ENCODE measurements at regions not wholly inside any gene's neighbourhood (a gene's known extent, or its start where the extent isn't known, plus 50 kb on each side); places are given as distances from the start of the nearest gene placed in this dataset.

DNA sequence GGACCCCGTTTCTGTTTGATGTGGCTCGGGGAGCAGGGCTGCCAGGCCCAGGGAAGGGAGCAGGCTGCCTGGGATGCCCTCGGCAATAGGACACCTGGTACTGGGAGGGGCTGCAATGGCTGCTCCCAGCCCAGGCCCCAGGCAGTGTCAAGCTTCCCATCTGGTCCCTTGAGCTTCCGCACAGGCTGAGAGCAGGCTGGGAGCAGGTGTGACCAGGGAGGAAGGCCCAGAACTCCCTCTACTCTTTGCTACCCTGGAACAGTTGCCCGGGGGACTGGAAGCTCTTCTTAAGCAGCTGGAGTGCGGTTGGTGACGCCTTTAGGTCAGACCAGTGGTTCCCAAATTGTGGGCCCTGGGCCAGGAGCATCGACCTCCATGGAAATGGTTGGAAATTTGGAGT is 186.9 kb downstream of the GADD45G start:
- Histone ChIP-seq H2BK12ac (ENCODE audit: low read length) (no peak overlapping the region), H2BK120ac (ENCODE audit: low read depth, low read length) (no peak overlapping the region), H4K91ac (ENCODE audit: low read depth, low read length, poor library complexity) (no peak overlapping the region), H2AFZ (ENCODE audit: low read length) (no peak overlapping the region), H3K4me3 (ENCODE audit: low read length in 2 of 2) (no peak overlapping the region), H3K4me2 (ENCODE audit: insufficient read depth, low read length, poor library complexity, severe bottlenecking) (no peak overlapping the region), H2AK5ac (ENCODE audit: low read depth, low read length) (peak overlapping the region; percentile 1), H3K18ac (ENCODE audit: low read length) (no peak overlapping the region), H2BK15ac (ENCODE audit: low read length) (no peak overlapping the region), H3K23ac (ENCODE audit: low read depth, low read length, poor library complexity) (no peak overlapping the region), H3K27ac (replicated peaks; ENCODE audit: low read length) (no peak overlapping the region), H2BK5ac (ENCODE audit: low read length) (no peak overlapping the region), H3K9ac (ENCODE audit: low read depth, low read length, poor library complexity) (no peak overlapping the region), H3K27me3 (ENCODE audit: control insufficient read depth in 3 of 3, insufficient read depth in 3 of 3, low read depth in 1 of 3, low read length in 3 of 3) (peaks cover 0 to 11% (median 0%) of the 10 kb centered on the region in 3 experiments), H3K4ac (ENCODE audit: low read length) (no peak overlapping the region), H3K4me1 (ENCODE audit: control insufficient read depth in 2 of 2, insufficient read depth in 1 of 2, low read depth in 1 of 2, low read length in 2 of 2) (peaks cover 0 to 3% of the 10 kb centered on the region in 2 donors), H4K8ac (ENCODE audit: low read depth, low read length) (no peak overlapping the region), H3K9me3 (replicated peaks in 1 of 2; ENCODE audit: control insufficient read depth in 2 of 2, insufficient read depth in 1 of 2, low read depth in 1 of 2, low read length in 2 of 2) (no peaks in the 10 kb centered on the region), H3K79me1 (ENCODE audit: low read depth, low read length) (no peaks in the 10 kb centered on the region), H3K14ac (ENCODE audit: low read length) (no peak overlapping the region), H3K36me3 (replicated peaks in 1 of 2; ENCODE audit: control insufficient read depth in 2 of 2, insufficient read depth in 2 of 2, low read length in 2 of 2) (no peaks in the 10 kb centered on the region)
- no peak for DNase-seq (ENCODE audit: low spot score)
- no CpG with 5 or more reads among the region's 8 CpGs for WGBS, 2 donors (ENCODE audit: extremely low coverage in 2 of 2, insufficient read length in 2 of 2, insufficient replicate concordance in 1 of 2)

DNA sequence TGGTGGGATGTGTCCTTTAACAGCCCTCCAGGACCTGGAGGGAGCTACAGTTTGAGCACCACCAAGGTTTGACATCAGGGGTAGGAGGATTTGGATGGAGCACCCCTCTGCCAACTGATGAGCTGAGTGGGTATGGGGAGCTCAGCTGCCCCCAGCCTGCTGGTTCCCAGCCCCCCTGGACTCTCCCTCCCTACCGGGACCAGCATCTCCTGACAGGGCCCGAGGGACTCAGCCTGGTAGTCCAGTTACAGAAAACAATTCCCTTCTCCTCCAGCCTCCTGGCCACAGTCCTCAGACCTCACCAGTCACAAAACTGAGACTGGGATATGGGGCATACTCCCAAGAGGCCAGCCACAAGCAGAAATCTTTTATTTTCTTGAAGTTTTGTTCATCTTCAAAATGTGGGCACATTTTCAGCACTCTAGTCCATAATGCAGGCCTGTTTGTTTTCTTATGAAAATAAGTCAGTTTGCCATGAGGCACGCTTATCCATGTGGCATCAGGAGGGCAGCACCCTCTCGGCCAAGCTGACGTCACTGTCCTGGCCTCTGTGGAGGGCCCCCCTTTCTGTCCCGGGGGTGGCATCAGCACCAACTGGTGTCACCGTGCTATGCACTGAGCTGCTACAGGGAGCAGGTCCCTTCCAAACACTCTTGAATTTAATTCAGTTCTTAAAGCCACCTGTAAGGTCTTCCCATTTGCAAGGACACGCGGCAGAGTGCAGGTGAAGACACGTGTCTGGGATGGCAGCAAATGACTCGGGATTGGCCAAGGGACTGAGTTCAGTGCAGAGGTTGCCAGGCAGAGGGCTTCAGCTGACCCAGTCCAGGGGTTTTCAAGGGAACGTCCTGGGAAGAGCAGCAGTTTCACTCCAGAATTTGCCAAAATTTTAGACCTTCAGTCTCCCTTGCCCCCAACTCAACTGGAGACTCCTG is 187.6 kb downstream of the GADD45G start:
- H3K9ac ChIP-seq (ENCODE audit: low read depth, low read length, poor library complexity) = no peak overlapping the region
- H2BK5ac ChIP-seq (ENCODE audit: low read length) = no peak overlapping the region
- WGBS, 2 donors (ENCODE audit: extremely low coverage in 2 of 2, insufficient read length in 2 of 2, insufficient replicate concordance in 1 of 2) = no CpG with 5 or more reads among the region's 12 CpGs
- no peak for DNase-seq (ENCODE audit: low spot score)
- H3K23ac ChIP-seq (ENCODE audit: low read depth, low read length, poor library complexity) = no peak overlapping the region
- H3K27ac ChIP-seq (replicated peaks; ENCODE audit: low read length) = no peak overlapping the region
- peaks cover 0 to 11% (median 0%) of the 10 kb centered on the region in 3 experiments for H3K27me3 ChIP-seq (ENCODE audit: control insufficient read depth in 3 of 3, insufficient read depth in 3 of 3, low read depth in 1 of 3, low read length in 3 of 3)
- no peak overlapping the region for H2BK120ac ChIP-seq (ENCODE audit: low read depth, low read length)
- no peak overlapping the region for H4K91ac ChIP-seq (ENCODE audit: low read depth, low read length, poor library complexity)
- H3K36me3 ChIP-seq (replicated peaks in 1 of 2; ENCODE audit: control insufficient read depth in 2 of 2, insufficient read depth in 2 of 2, low read length in 2 of 2) = no peaks in the 10 kb centered on the region
- no peak overlapping the region for H3K18ac ChIP-seq (ENCODE audit: low read length)
- H3K9me3 ChIP-seq (replicated peaks in 1 of 2; ENCODE audit: control insufficient read depth in 2 of 2, insufficient read depth in 1 of 2, low read depth in 1 of 2, low read length in 2 of 2) = no peaks in the 10 kb centered on the region
- peaks cover 0 to 3% of the 10 kb centered on the region in 2 donors for H3K4me1 ChIP-seq (ENCODE audit: control insufficient read depth in 2 of 2, insufficient read depth in 1 of 2, low read depth in 1 of 2, low read length in 2 of 2)
- no peak overlapping the region for H2AFZ ChIP-seq (ENCODE audit: low read length)
- H3K4ac ChIP-seq (ENCODE audit: low read length) = no peak overlapping the region
- no peak overlapping the region for H3K14ac ChIP-seq (ENCODE audit: low read length)
- H4K8ac ChIP-seq (ENCODE audit: low read depth, low read length) = no peak overlapping the region
- no peak overlapping the region for H3K4me2 ChIP-seq (ENCODE audit: insufficient read depth, low read length, poor library complexity, severe bottlenecking)
- H3K4me3 ChIP-seq (ENCODE audit: low read length in 2 of 2) = peak overlapping the region in 1 of 2 donors; percentile 38
- no peak overlapping the region for H2BK12ac ChIP-seq (ENCODE audit: low read length)
- H3K79me1 ChIP-seq (ENCODE audit: low read depth, low read length) = no peaks in the 10 kb centered on the region
- peak overlapping the region; percentile 1 for H2AK5ac ChIP-seq (ENCODE audit: low read depth, low read length)
- no peak overlapping the region for H2BK15ac ChIP-seq (ENCODE audit: low read length)

- Histone ChIP-seq H3K9ac (ENCODE audit: low read depth, low read length, poor library complexity) (no peak overlapping the region), H3K27ac (replicated peaks; ENCODE audit: low read length) (no peak overlapping the region), H3K9me3 (replicated peaks in 1 of 2; ENCODE audit: control insufficient read depth in 2 of 2, insufficient read depth in 1 of 2, low read depth in 1 of 2, low read length in 2 of 2) (no peaks in the 10 kb centered on the region), H2BK5ac (ENCODE audit: low read length) (no peak overlapping the region), H3K4ac (ENCODE audit: low read length) (no peak overlapping the region), H2BK12ac (ENCODE audit: low read length) (no peak overlapping the region), H3K23ac (ENCODE audit: low read depth, low read length, poor library complexity) (no peak overlapping the region), H2AFZ (ENCODE audit: low read length) (no peak overlapping the region), H2BK120ac (ENCODE audit: low read depth, low read length) (no peak overlapping the region), H2BK15ac (ENCODE audit: low read length) (no peak overlapping the region), H3K27me3 (ENCODE audit: control insufficient read depth in 3 of 3, insufficient read depth in 3 of 3, low read depth in 1 of 3, low read length in 3 of 3) (peaks cover 0 to 11% (median 0%) of the 10 kb centered on the region in 3 experiments), H3K14ac (ENCODE audit: low read length) (no peak overlapping the region), H3K18ac (ENCODE audit: low read length) (no peak overlapping the region), H4K8ac (ENCODE audit: low read depth, low read length) (no peak overlapping the region), H3K4me3 (ENCODE audit: low read length in 2 of 2) (peak overlapping the region in 1 of 2 donors; percentile 38), H3K4me2 (ENCODE audit: insufficient read depth, low read length, poor library complexity, severe bottlenecking) (no peak overlapping the region), H3K79me1 (ENCODE audit: low read depth, low read length) (no peaks in the 10 kb centered on the region), H3K4me1 (ENCODE audit: control insufficient read depth in 2 of 2, insufficient read depth in 1 of 2, low read depth in 1 of 2, low read length in 2 of 2) (peaks cover 0 to 3% of the 10 kb centered on the region in 2 donors), H3K36me3 (replicated peaks in 1 of 2; ENCODE audit: control insufficient read depth in 2 of 2, insufficient read depth in 2 of 2, low read length in 2 of 2) (no peaks in the 10 kb centered on the region), H4K91ac (ENCODE audit: low read depth, low read length, poor library complexity) (no peak overlapping the region), H2AK5ac (ENCODE audit: low read depth, low read length) (no peak overlapping the region)
- DNase-seq (ENCODE audit: low spot score) = no peak
- no CpG with 5 or more reads among the region's 5 CpGs for WGBS, 2 donors (ENCODE audit: extremely low coverage in 2 of 2, insufficient read length in 2 of 2, insufficient replicate concordance in 1 of 2)
These were observed 188.3 kb downstream of the GADD45G start for GRCh38 chr9:89793124-89793495.

DNA sequence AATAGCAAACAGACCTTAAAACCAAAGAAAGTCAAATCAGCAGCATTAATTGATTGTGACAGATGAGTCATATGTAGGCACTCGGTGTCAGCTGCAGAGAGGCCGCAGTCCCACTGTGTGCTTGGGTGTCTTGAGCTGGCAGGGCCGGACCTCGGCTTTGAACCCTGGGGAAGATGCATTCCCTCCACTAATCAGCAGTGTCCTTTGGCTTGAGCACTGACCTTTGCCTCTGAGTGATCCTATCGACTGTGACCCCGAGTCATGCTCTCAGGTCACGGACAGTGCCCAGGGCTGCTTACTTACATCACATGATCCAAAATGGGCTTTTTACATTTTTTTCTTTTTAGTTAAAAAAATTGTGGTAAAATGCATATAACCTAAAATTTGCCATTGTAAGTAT is 188.7 kb downstream of the GADD45G start:
- H3K4me3 ChIP-seq (ENCODE audit: low read length in 2 of 2) = no peak overlapping the region
- no peak overlapping the region for H4K8ac ChIP-seq (ENCODE audit: low read depth, low read length)
- no CpG with 5 or more reads among the region's 7 CpGs for WGBS, 2 donors (ENCODE audit: extremely low coverage in 2 of 2, insufficient read length in 2 of 2, insufficient replicate concordance in 1 of 2)
- no peaks in the 10 kb centered on the region for H3K36me3 ChIP-seq (replicated peaks in 1 of 2; ENCODE audit: control insufficient read depth in 2 of 2, insufficient read depth in 2 of 2, low read length in 2 of 2)
- H4K91ac ChIP-seq (ENCODE audit: low read depth, low read length, poor library complexity) = no peak overlapping the region
- H2AK5ac ChIP-seq (ENCODE audit: low read depth, low read length) = no peak overlapping the region
- no peak overlapping the region for H2BK15ac ChIP-seq (ENCODE audit: low read length)
- no peak overlapping the region for H2BK120ac ChIP-seq (ENCODE audit: low read depth, low read length)
- H3K27ac ChIP-seq (replicated peaks; ENCODE audit: low read length) = no peak overlapping the region
- H3K27me3 ChIP-seq (ENCODE audit: control insufficient read depth in 3 of 3, insufficient read depth in 3 of 3, low read depth in 1 of 3, low read length in 3 of 3) = peaks cover 0 to 11% (median 0%) of the 10 kb centered on the region in 3 experiments
- no peaks in the 10 kb centered on the region for H3K9me3 ChIP-seq (replicated peaks in 1 of 2; ENCODE audit: control insufficient read depth in 2 of 2, insufficient read depth in 1 of 2, low read depth in 1 of 2, low read length in 2 of 2)
- peaks cover 0 to 3% of the 10 kb centered on the region in 2 donors for H3K4me1 ChIP-seq (ENCODE audit: control insufficient read depth in 2 of 2, insufficient read depth in 1 of 2, low read depth in 1 of 2, low read length in 2 of 2)
- H3K23ac ChIP-seq (ENCODE audit: low read depth, low read length, poor library complexity) = no peak overlapping the region
- H3K18ac ChIP-seq (ENCODE audit: low read length) = no peak overlapping the region
- H2BK12ac ChIP-seq (ENCODE audit: low read length) = no peak overlapping the region
- H2AFZ ChIP-seq (ENCODE audit: low read length) = no peak overlapping the region
- no peak for DNase-seq (ENCODE audit: low spot score)
- no peak overlapping the region for H3K4me2 ChIP-seq (ENCODE audit: insufficient read depth, low read length, poor library complexity, severe bottlenecking)
- H3K14ac ChIP-seq (ENCODE audit: low read length) = no peak overlapping the region
- H3K4ac ChIP-seq (ENCODE audit: low read length) = no peak overlapping the region
- no peak overlapping the region for H2BK5ac ChIP-seq (ENCODE audit: low read length)
- H3K79me1 ChIP-seq (ENCODE audit: low read depth, low read length) = no peaks in the 10 kb centered on the region
- H3K9ac ChIP-seq (ENCODE audit: low read depth, low read length, poor library complexity) = no peak overlapping the region

All from neuronal stem cell (in vitro differentiated cells).